ENCODE measurements at regions not wholly inside any gene's neighbourhood (a gene's known extent, or its start where the extent isn't known, plus 50 kb on each side); places are given as distances from the start of the nearest gene placed in this dataset.
A peak's percentile ranks its signal among the peaks of the same experiment; 100 is the strongest.

DNA sequence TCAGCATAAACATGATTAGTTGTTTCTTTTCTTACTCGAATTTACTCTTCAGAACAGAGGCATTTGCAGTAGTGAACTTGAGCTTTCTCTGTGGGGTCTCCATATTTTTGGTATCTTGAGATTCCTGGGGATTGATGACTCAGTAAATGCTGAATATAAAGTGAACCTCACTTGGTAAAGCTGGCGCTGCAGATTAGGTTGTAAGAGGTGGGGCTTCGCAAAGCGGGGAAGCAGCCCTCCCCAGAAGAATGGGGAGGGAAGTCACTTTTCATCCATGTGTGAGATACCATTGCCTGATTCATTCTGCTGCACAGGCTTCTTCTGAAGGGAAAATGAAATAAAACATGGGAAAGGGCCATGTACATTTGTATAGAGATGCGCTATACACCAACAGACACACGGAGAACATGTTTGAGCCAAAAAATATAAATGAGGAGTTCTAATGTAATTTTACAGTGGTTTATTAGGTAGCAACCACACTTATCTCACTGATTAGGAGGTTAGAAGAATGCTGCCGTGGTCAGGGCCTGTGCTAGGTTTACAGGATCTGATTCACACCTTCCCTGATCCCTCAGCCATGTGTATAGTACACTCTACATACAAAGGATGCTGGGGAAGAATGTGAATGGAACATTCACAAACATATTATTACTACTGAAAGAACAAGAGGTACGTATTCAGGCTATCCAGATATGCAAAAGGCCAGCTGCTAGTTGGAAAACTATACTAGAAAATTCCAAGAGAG lies 63.5 kb downstream of the DNTTIP2 start:
- TF ChIP-seq, protein P1, sequence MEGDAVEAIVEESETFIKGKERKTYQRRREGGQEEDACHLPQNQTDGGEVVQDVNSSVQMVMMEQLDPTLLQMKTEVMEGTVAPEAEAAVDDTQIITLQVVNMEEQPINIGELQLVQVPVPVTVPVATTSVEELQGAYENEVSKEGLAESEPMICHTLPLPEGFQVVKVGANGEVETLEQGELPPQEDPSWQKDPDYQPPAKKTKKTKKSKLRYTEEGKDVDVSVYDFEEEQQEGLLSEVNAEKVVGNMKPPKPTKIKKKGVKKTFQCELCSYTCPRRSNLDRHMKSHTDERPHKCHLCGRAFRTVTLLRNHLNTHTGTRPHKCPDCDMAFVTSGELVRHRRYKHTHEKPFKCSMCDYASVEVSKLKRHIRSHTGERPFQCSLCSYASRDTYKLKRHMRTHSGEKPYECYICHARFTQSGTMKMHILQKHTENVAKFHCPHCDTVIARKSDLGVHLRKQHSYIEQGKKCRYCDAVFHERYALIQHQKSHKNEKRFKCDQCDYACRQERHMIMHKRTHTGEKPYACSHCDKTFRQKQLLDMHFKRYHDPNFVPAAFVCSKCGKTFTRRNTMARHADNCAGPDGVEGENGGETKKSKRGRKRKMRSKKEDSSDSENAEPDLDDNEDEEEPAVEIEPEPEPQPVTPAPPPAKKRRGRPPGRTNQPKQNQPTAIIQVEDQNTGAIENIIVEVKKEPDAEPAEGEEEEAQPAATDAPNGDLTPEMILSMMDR (IDR thresholded peaks at IDR 0.05; ENCODE audit: insufficient read depth, low read length, poor library complexity, severe bottlenecking): no peak
- Histone ChIP-seq H3K4me3 (ENCODE audit: low read depth, low read length) (no peak overlapping the region), H3K27me3 (ENCODE audit: control insufficient read depth, insufficient read depth, low read length) (no peaks in the 10 kb centered on the region), H3K36me3 (ENCODE audit: control insufficient read depth, insufficient read depth, low read length) (no peaks in the 10 kb centered on the region)
- no peak for DNase-seq (ENCODE audit: low read depth)

DNA sequence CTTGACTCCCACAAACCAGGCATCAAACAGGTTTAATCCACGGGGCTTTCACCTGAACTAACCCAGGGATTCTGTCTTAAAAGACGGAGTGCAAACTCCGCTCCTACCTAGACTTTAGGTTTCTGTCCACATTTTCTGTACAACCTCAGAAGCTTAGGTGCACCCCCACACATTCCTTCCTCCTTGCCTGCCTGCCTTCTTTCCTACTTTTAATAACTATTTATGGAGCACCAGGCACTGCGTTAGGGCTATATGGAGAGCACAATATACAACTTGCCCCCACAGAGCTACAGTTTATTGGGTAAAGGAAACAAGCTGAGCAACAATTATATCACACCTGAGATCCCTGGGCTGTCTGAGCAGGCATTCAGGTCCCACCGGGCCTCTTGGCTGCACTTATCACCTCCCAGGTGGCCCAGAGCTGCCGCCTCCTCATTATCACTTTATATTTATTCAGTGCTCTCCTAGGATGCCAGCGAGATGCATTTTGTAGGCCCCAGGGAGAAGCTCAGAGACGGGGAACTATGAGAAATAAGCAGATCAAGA lies 64.1 kb downstream of the DNTTIP2 start:
- no peak overlapping the region for H3K4me3 ChIP-seq (ENCODE audit: low read depth, low read length)
- H3K36me3 ChIP-seq (ENCODE audit: control insufficient read depth, insufficient read depth, low read length): no peaks in the 10 kb centered on the region
- TF ChIP-seq, protein P1 (IDR thresholded peaks at IDR 0.05; ENCODE audit: insufficient read depth, low read length, poor library complexity, severe bottlenecking): no peak
- DNase-seq (ENCODE audit: low read depth): no peak
- no peaks in the 10 kb centered on the region for H3K27me3 ChIP-seq (ENCODE audit: control insufficient read depth, insufficient read depth, low read length)

GRCh38 chr1:93814059-93814794 lies 64.8 kb downstream of the DNTTIP2 start:
- Histone ChIP-seq H3K4me3 (ENCODE audit: low read depth, low read length) (no peak overlapping the region), H3K27me3 (ENCODE audit: control insufficient read depth, insufficient read depth, low read length) (no peaks in the 10 kb centered on the region), H3K36me3 (ENCODE audit: control insufficient read depth, insufficient read depth, low read length) (no peaks in the 10 kb centered on the region)
- peak; percentile 41 for DNase-seq (ENCODE audit: low read depth)
- TF ChIP-seq, protein P1 (IDR thresholded peaks at IDR 0.05; ENCODE audit: insufficient read depth, low read length, poor library complexity, severe bottlenecking): peak; percentile 94

DNA sequence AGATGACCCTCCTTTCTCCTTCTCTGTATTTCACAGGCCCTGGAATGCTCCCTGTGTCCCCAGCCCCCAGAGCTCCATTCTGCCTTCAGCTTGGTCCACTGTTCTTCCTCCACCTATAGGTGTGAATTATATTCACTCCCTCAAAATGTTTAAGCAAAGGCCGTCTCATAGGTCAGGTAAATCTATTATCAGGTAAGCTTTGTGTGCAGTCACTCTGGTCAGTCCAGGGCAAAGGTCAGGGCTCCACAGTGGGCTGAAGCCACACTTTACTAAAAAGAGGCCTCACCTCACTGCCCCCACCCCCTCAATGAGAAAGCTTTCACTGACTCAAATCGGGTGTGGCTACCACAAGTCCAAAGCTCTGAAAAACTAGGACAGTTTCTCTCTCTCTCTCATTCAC lies 65.9 kb downstream of the DNTTIP2 start:
- TF ChIP-seq, protein P1 (IDR thresholded peaks at IDR 0.05; ENCODE audit: insufficient read depth, low read length, poor library complexity, severe bottlenecking): no peak
- no peaks in the 10 kb centered on the region for H3K36me3 ChIP-seq (ENCODE audit: control insufficient read depth, insufficient read depth, low read length)
- no peak for DNase-seq (ENCODE audit: low read depth)

DNA sequence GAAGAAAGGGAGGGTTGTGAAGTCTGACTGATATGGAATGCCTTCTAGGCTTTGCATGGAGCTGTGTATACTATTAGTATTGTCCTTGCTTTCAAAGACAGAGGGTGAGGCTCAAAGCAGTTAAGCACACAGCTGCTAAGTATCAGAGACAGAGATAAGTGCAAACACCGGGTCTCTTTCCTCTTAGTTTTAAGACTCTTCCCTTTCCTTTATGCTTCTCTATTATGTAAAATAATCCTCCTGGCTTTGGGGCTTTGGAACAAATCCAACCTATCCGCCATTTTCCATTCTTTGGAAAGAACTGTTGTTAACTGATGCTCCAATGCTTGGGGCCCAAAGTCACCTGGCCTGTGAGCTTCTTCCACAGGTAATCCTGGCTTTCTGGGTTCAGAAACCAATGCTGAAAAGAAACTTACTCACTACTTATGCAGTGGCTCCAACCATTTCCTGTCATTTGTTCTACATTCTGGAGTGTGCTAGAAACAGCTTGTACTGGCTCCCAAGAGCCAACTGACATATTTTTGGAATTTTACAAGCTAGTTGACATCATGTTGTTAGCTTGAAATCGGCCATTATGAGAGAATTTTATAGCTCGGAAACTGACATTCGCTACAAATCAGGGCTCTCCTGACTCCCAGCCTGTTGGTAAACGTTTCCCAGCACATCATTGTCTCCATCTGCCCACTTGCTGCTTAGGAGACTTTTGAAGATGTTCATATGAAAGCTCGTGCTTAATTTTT lies 67.5 kb downstream of the DNTTIP2 start:
- no peaks in the 10 kb centered on the region for H3K27me3 ChIP-seq (ENCODE audit: control insufficient read depth, insufficient read depth, low read length)
- no peak for DNase-seq (ENCODE audit: low read depth)
- H3K4me3 ChIP-seq (ENCODE audit: low read depth, low read length): no peak overlapping the region
- no peaks in the 10 kb centered on the region for H3K36me3 ChIP-seq (ENCODE audit: control insufficient read depth, insufficient read depth, low read length)
- TF ChIP-seq, protein P1 (IDR thresholded peaks at IDR 0.05; ENCODE audit: insufficient read depth, low read length, poor library complexity, severe bottlenecking): no peak

More for the DNA sequence above, 65.9 kb downstream of the DNTTIP2 start:
- Histone ChIP-seq H3K4me3 (ENCODE audit: low read depth, low read length) (no peak overlapping the region), H3K27me3 (ENCODE audit: control insufficient read depth, insufficient read depth, low read length) (no peaks in the 10 kb centered on the region)
